22Rv1 (cell line): ENCODE measurements at regions not wholly inside any gene's neighbourhood (a gene's known extent, or its start where the extent isn't known, plus 50 kb on each side); places are given as distances from the start of the nearest gene placed in this dataset.

Experiments used
- H3K27ac ChIP-seq: fragments of 450-650 bp; 2 replicates; pipeline ENCODE4 v1.5.1; 2017
- ZFX ChIP-seq: fragments of 450-650 bp; IDR thresholded peaks from 2 replicates; pipeline ENCODE4 v1.6.1; 2017; ENCODE audit warnings: antibody characterized with exemption, borderline replicate concordance
- TF ChIP-seq, protein P1 (sequence below): fragments of 450-650 bp; IDR thresholded peaks from 2 replicates; pipeline ENCODE4 v1.5.1; 2017; ENCODE audit warnings: mild to moderate bottlenecking

DNA sequence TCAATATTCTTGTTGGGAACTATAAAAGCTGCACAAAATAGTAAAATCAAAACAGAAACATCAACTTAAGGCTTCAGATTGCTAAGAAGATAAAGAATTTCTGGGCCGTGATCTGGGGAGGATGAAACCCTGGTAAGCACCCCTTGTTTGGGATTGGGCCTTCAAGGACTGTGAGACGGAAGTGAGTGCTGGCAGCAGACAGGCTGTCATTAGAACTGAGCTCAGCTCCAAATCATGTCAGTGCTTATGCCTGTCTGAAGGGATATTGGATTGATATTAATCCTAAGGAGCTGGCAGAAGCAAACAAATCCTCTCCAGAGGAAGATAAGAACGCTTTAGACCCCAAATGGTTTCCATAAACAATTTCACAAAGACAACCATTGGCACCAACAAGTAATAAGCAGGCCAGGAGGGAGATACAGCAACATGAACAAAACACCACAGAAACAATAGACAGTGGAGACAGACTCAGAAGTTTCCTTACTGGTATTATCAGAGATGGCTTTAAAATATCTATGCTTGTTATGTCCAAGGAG, 72.6 kb upstream of the CTXND1 start:
- no peak for TF ChIP-seq ZFX
- TF ChIP-seq, protein P1, sequence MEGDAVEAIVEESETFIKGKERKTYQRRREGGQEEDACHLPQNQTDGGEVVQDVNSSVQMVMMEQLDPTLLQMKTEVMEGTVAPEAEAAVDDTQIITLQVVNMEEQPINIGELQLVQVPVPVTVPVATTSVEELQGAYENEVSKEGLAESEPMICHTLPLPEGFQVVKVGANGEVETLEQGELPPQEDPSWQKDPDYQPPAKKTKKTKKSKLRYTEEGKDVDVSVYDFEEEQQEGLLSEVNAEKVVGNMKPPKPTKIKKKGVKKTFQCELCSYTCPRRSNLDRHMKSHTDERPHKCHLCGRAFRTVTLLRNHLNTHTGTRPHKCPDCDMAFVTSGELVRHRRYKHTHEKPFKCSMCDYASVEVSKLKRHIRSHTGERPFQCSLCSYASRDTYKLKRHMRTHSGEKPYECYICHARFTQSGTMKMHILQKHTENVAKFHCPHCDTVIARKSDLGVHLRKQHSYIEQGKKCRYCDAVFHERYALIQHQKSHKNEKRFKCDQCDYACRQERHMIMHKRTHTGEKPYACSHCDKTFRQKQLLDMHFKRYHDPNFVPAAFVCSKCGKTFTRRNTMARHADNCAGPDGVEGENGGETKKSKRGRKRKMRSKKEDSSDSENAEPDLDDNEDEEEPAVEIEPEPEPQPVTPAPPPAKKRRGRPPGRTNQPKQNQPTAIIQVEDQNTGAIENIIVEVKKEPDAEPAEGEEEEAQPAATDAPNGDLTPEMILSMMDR: no peak
- H3K27ac ChIP-seq: no peak overlapping the region

DNA sequence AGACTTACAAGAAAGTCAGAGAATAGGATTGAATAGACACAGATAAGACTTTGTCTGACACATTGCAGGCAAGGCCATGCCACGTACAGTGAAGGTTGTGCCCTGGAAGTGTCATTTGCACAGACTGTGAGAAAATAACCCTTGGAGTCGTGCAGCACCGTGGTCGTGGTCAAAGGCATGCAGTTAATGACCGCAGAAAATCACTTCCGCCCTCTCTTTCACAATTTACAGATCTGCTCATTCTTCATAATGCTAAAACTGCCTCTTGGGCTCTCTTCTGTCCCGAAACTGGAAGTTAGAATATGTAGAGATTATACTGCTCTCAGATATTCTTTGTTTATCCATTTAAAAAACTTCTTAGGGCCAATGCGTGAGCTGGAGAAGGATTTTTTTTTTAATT, 73.2 kb upstream of the CTXND1 start:
- H3K27ac ChIP-seq: no peak overlapping the region
- no peak for TF ChIP-seq ZFX
- TF ChIP-seq, protein P1: no peak

DNA sequence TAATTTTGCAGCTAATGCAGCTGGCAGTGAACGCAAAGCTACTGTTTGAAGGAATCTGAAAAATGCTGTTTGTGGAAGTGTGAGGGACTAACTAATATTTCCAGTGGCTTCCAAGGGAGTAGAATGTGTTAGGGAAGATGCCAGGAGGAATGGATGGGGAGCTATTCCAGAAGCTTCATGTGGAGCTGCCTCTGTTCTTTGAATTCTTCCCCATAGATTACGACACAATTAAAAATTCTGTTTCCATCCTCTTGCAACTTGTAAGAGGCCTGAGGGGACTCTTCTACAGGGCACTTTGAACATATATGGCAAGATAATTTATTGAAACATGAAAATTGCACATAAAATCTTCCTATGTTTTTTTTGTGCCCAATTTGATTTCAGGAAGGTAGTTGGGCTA, 74.3 kb upstream of the CTXND1 start:
- no peak overlapping the region for H3K27ac ChIP-seq
- TF ChIP-seq, protein P1: no peak
- no peak for TF ChIP-seq ZFX

DNA sequence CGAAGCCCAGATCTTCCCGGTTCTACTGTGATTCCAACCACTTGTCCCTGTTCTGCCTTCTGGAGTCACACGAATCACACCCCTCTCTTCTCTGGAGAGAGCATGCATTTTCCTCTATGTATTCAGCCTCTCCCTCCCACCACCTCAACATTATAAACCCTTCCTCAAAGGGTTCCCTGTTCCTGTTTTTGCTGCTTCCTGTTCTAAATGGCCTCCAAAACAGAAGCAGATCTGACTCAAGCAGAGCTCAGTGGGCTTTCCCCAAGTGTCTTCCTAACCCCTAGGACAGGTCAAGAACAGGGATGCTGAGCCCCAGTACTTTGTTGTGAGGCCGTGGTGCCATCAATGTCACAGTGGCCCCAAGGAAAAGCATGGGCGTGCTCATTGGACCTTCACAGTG, 75.7 kb upstream of the ARNT2 start:
- TF ChIP-seq, protein P1: no peak
- no peak for TF ChIP-seq ZFX
- H3K27ac ChIP-seq: no peak overlapping the region

DNA sequence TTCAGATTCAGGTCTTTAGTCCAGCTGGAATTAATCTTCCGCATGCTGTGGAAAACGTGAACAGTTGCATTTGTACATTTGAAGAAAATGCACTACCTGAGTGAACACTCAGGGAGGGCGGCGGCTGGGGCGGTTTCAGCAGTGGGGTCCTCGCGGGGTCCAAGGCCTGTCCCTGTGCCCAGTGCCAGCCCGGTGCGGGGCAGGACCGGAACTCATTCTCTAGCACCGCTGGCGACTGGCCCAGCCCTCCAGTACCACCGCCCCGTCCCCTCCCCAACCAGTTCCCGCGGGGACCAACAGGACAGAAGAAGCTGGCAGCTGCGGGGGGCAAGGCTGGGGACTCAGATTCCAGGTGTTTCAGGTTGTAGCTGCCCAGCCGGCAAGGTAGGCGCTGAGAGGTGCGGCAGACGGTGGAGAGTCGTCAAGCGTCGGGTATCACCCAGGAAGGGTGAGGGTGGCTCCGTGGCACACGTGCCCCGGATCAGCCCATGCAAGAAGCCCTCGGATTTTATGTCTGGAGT, 72.2 kb upstream of the ARNT2 start:
- H3K27ac ChIP-seq: no peak overlapping the region
- TF ChIP-seq, protein P1: no peak
- no peak for TF ChIP-seq ZFX

DNA sequence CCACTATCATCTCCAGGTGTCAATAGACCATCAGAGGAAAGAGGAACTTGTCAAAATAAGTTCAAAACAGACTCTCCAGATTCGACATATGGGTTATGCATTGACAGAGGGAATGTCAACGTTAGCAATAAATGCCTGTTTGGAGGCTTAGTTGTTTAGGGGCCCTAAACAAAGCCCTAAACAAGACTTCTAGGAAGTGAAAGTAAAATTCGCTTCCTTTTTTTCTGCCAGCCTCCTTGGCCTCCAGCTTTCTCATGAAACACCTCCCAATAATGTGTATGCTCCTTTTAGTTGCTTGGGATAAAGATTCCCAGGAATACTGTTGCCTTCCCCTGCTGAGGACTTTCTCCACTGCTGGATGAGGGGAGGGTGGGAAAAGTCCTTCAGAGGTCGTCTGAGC, 70.9 kb upstream of the ARNT2 start:
- no peak overlapping the region for H3K27ac ChIP-seq
- TF ChIP-seq, protein P1: no peak
- TF ChIP-seq ZFX: no peak

DNA sequence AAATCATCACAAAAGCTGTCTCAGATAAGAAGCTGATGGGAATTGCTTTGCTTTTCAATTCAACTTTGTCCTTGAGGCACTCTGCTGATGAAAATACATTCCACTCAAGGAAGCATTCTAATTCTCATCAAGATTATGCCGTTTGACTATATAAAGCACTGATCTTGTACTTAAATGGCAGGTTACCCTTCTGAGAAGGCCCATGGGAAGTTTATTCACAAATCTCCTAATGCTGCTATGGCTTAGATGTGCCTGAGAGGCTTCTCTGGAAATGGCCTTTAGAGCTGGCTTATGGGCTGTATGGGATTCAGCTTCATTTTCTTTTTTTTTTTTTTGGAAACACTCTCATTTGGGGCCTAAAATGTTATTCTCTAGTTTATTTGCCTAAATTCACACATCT, 69.7 kb upstream of the ARNT2 start:
- H3K27ac ChIP-seq: no peak overlapping the region
- TF ChIP-seq, protein P1: no peak
- no peak for TF ChIP-seq ZFX
